22Rv1 (cell line): ENCODE measurements at regions not wholly inside any gene's neighbourhood (a gene's known extent, or its start where the extent isn't known, plus 50 kb on each side); places are given as distances from the start of the nearest gene placed in this dataset.

ENCODE experiments used
- H3K27ac ChIP-seq: fragments of 450-650 bp; 2 replicates; pipeline ENCODE4 v1.5.1; 2017
- ZFX ChIP-seq: fragments of 450-650 bp; IDR thresholded peaks from 2 replicates; pipeline ENCODE4 v1.6.1; 2017; ENCODE audit warnings: antibody characterized with exemption, borderline replicate concordance
- TF ChIP-seq, protein P1 (sequence below): fragments of 450-650 bp; IDR thresholded peaks from 2 replicates; pipeline ENCODE4 v1.5.1; 2017; ENCODE audit warnings: mild to moderate bottlenecking

DNA sequence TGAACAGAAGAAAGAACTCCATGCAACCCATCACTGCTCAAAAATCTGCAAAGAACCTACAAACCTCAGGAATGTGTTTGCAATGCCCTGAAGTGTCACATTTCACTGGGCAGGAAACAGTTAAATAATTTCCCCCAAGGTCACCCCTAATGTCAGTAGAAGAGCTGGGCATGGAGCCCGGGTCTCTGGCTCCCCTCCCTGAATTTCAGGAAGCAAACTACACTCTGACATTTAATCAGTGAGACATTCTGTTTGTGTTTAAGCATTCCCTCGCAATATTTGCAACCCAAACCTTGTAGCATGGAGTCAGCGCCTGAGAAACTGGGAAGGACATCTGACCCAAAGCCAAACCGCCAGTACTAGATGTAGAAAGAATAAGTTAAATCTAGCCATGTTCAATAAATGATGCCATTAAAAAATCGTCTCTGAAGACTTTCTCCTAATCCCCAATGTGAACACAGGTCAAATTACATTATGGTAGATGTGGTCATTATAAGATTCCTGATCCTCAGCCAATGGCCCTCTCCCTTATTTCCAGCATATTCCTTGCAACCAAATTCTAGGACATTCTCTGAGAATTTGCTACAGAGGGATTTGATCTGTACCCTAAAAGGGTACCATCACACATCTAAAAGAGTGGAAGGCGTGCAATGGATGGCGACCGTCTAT lies 91.2 kb upstream of the ADTRP start:
- no peak for TF ChIP-seq ZFX
- TF ChIP-seq, protein P1, sequence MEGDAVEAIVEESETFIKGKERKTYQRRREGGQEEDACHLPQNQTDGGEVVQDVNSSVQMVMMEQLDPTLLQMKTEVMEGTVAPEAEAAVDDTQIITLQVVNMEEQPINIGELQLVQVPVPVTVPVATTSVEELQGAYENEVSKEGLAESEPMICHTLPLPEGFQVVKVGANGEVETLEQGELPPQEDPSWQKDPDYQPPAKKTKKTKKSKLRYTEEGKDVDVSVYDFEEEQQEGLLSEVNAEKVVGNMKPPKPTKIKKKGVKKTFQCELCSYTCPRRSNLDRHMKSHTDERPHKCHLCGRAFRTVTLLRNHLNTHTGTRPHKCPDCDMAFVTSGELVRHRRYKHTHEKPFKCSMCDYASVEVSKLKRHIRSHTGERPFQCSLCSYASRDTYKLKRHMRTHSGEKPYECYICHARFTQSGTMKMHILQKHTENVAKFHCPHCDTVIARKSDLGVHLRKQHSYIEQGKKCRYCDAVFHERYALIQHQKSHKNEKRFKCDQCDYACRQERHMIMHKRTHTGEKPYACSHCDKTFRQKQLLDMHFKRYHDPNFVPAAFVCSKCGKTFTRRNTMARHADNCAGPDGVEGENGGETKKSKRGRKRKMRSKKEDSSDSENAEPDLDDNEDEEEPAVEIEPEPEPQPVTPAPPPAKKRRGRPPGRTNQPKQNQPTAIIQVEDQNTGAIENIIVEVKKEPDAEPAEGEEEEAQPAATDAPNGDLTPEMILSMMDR = no peak
- no peak overlapping the region for H3K27ac ChIP-seq

DNA sequence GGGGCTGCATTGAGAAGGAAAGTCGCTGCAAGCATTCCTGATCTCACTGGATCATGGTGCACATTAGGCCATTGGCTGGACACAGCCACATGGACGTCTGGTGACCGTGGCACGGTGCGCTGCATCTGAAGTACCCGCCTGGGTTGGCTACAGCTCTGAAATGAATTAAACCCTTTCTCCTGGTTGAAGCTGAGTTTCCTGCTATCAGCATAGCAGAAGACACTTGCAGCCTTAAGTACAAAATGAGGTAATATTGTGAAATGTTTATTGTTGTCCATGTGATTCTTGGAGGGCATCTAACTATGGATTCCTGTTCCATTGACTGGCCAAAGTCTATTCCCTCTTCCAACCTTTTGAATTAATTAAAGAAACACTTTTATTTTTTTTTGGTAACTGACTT lies 89.8 kb upstream of the ADTRP start:
- H3K27ac ChIP-seq = no peak overlapping the region

DNA sequence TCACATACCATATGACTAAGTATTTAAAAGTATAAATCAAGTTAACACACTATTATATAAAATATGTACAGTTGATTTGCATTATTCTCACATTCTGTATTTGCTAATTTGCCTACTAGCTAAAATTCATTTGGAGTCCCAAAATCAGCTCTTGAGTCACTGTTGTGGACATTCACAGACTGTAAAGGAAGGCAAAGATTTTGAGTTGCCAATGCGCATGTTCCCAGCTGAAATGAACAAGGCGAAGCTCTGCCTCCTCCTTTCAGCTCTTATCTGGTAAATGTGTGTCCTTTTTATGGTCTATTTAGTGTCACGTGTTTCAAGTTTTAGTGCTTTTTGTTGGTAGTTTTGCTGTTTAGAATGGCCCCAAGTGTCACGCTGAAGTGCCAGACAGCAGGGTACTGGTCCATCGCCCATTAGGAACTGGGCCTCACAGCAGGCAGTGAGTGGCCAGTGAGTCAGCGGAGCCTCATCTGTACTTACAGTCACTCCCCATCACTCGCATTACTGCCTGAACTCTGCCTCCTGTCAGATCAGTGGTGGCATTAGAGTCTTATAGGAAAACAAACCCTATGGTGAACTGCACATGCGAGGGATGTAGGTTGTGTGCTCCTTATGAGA lies 87.2 kb upstream of the ADTRP start:
- no peak overlapping the region for H3K27ac ChIP-seq
- TF ChIP-seq, protein P1 = no peak
- TF ChIP-seq ZFX = no peak

More for the DNA sequence above, 89.8 kb upstream of the ADTRP start:
- no peak for TF ChIP-seq ZFX
- TF ChIP-seq, protein P1 = no peak

DNA sequence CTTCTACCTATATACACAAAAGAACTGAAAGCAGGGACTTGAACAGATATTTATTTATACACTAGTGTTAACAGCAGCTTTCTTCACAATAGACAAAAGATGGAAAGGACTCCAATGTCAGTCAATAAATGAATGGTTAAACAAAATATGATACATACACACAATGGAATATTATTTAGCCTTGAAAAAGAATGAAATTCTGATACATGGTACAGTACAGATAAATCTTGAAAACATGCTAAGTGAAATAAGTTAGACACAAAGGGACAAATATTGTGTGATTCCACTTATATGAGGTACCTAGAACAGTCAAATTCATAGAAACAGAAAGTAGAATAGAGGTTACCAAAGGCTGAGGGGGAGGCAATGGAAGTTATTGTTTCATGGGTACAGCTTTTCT lies 79.8 kb upstream of the ADTRP start:
- no peak overlapping the region for H3K27ac ChIP-seq
- TF ChIP-seq ZFX = no peak
- TF ChIP-seq, protein P1 = no peak

DNA sequence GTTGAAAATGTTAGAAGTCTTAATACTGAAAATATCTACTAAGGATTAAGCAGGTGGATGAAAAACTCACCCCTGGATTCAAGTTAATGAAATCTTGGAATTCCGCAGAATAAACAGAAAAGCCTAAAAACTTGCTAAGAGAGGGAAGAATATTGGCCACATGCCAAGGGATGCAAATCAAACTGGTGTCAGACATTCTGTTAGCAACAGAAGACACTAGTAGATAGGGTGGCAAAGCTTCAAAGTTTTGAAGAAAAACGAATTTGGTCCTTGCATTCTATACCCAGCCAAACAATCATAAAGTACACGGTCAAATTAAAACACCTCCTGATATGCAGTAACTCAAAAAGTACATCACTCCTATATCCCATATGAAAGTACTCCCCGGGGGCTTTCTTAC lies 77.1 kb upstream of the ADTRP start:
- TF ChIP-seq ZFX = no peak
- TF ChIP-seq, protein P1 = no peak
- H3K27ac ChIP-seq = no peak overlapping the region

DNA sequence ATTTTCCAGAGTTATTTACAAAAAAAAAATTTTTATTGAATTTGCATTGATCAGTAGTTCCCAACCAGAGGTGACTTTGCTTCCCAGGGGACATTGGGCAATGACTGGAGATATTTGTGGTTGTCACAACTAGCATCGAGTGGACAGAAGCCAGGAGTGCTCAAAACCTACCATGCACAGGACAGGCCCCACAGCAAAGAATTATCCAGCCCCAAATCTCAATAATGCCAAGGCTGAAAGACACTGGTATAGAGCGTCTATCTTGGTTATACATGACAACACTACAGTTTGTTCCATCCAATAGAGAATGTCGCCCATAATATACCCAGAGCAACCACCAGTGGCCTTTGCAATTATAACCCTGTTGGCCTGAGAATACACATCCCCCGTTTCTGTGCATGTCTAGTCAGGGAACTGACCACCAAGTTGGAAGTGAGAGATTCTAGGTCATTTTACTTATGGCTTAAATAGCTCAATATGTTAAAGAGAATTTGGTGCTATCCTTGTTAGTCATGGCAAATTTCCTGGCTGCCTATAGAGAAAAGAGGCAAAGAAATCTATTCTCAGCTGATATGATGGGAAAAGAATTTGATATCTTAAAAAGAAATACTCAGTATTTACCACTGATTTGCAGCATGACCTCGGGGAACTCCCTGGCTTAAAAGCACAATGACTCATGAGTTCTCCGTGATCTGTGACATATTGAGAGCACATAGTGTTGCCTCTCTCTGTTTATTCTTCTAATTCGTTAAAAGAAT lies 76.0 kb upstream of the ADTRP start:
- TF ChIP-seq, protein P1 = no peak
- TF ChIP-seq ZFX = no peak
- no peak overlapping the region for H3K27ac ChIP-seq
